Mucosa of descending colon (tissue), 3 donors: ENCODE measurements at regions not wholly inside any gene's neighbourhood (a gene's known extent, or its start where the extent isn't known, plus 50 kb on each side); places are given as distances from the start of the nearest gene placed in this dataset.
"Not testable (repeated sequence)": the region's sequence is repeated elsewhere in the genome, so short reads cannot be mapped to it uniquely, and the experiment has no call there.

ENCODE experiments used
- ATAC-seq: fragments of 200-7000 bp; cut with Tn5 transposase; one replicate; pipeline ENCODE4 v1.9.1; 2020; ENCODE audit warnings: mild to moderate bottlenecking, moderate library complexity
- DNase-seq, 3 donors: peaks; one replicate each; pipeline ENCODE4 v3.0.0-alpha.2; 2020
- H3K36me3 ChIP-seq: fragments of 200-600 bp; one replicate; pipeline ENCODE4 v1.8.0; 2021; ENCODE audit warnings: low read depth, mild to moderate bottlenecking
- H3K4me1 ChIP-seq: fragments of 200-600 bp; one replicate; pipeline ENCODE4 v1.8.0; 2021; ENCODE audit warnings: low read depth, mild to moderate bottlenecking
- H3K4me3 ChIP-seq: fragments of 200-600 bp; one replicate; pipeline ENCODE4 v1.8.0; 2021; ENCODE audit warnings: mild to moderate bottlenecking
- H3K9me3 ChIP-seq: fragments of 200-600 bp; one replicate; pipeline ENCODE4 v1.8.0; 2021; ENCODE audit warnings: mild to moderate bottlenecking
- intact Hi-C, 2 donors: fragments of 100-400 bp; cut with DNase I in 1 of 2; cut with micrococcal nuclease in 1 of 2; formaldehyde crosslinking; loops; one replicate each; pipeline versions ENCODE4 v1.11.0 to v1.11.1; 2022; cut with DNase I, micrococcal nuclease
- TF ChIP-seq, protein P1 (sequence below): fragments of 200-600 bp; IDR thresholded peaks from one replicate; pipeline ENCODE4 v1.8.0; 2022; ENCODE audit warnings: antibody characterized with exemption, mild to moderate bottlenecking
- donor health status: DM: no; HTN: no; CAD: no; lungs with moderate emphysema.
- donor health status: DM: no; HTN: no; CAD: no.
- donor health status: DM: no; HTN: yes; CAD: no.

GRCh38 chrX:81390237-81390636 lies 188.3 kb downstream of the SH3BGRL start:
- DNase-seq (no peak), ATAC-seq (peak; percentile 67)
- TF ChIP-seq, protein P1, sequence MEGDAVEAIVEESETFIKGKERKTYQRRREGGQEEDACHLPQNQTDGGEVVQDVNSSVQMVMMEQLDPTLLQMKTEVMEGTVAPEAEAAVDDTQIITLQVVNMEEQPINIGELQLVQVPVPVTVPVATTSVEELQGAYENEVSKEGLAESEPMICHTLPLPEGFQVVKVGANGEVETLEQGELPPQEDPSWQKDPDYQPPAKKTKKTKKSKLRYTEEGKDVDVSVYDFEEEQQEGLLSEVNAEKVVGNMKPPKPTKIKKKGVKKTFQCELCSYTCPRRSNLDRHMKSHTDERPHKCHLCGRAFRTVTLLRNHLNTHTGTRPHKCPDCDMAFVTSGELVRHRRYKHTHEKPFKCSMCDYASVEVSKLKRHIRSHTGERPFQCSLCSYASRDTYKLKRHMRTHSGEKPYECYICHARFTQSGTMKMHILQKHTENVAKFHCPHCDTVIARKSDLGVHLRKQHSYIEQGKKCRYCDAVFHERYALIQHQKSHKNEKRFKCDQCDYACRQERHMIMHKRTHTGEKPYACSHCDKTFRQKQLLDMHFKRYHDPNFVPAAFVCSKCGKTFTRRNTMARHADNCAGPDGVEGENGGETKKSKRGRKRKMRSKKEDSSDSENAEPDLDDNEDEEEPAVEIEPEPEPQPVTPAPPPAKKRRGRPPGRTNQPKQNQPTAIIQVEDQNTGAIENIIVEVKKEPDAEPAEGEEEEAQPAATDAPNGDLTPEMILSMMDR: no peak
- Histone ChIP-seq H3K9me3 (no peaks in the 10 kb centered on the region), H3K36me3 (no peaks in the 10 kb centered on the region), H3K4me3 (no peak overlapping the region), H3K4me1 (no peaks in the 10 kb centered on the region)
- intact Hi-C loops: no loop called here

DNA sequence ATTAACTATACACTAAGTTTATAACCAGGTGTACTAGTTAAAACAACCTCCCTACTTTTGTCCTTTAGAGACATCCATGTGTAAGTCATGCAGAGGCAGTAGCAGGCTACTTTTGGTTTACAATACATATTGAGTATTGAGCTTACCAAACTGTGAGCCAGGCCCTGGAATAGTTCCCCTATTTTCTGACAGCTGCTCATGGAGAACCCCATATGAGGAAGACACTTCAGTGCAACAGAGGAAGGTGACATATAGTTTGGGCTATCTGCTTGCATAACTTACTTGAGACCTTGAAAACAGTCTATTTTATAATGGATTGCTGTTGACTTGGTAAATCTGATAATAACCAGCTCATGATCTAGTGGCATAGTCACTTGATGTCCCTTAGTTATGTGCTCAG lies 190.5 kb downstream of the SH3BGRL start:
- no peak overlapping the region for H3K4me3 ChIP-seq

GRCh38 chrX:81405781-81406180 lies 203.9 kb downstream of the SH3BGRL start:
- Histone ChIP-seq H3K4me3 (no peak overlapping the region), H3K36me3 (no peaks in the 10 kb centered on the region), H3K9me3 (no peaks in the 10 kb centered on the region), H3K4me1 (no peaks in the 10 kb centered on the region)
- intact Hi-C loops: no loop called here
- ATAC-seq: no peak
- TF ChIP-seq, protein P1: no peak
- DNase-seq: no peak

More for the DNA sequence above, 190.5 kb downstream of the SH3BGRL start:
- no peak for DNase-seq
- intact Hi-C loops: no loop called here
- Histone ChIP-seq H3K9me3 (no peaks in the 10 kb centered on the region), H3K4me1 (no peaks in the 10 kb centered on the region), H3K36me3 (no peaks in the 10 kb centered on the region)
- TF ChIP-seq, protein P1: no peak
- no peak for ATAC-seq

DNA sequence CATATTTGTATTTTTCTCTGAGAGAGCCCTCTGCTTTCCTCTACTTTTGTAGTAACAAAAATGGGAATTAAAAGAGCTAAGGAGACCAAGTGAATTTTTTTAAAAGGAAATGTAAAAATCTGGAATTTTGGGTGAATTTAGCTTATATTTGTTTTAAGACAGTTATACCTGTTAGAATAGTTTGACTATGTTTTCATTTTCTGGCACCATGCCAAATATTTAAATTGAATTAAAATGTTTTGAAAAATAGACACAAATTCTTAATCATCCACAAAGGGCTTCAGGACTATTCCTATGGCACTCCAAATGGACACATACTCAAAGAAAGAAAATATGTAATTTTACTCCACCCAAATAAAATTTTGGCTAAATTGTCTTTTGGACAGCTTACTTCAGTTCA lies 209.6 kb downstream of the SH3BGRL start:
- ATAC-seq: no peak
- intact Hi-C loops: no loop called here

DNA sequence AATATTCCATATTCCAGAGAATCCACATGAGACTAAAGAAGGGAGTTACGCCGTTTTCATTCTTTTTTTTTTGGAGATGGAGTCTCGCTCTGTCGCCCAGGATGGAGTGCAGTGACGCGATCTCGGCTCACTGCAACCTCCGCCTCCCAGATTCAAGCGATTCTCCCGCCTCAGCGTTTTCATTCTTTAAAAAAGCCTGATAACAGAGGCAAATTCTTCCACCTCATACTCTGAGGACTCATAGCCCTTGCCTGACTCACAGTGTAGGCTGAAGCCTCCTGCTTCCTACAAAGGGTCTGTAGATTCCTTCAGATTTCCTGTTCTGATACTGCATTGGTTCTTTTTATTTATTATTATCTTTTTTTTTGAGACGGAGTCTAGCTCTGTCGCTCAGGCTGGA lies 210.5 kb downstream of the SH3BGRL start:
- ATAC-seq (no peak), DNase-seq (no peak)
- Histone ChIP-seq H3K4me1 (no peaks in the 10 kb centered on the region), H3K4me3 (no peak overlapping the region), H3K36me3 (no peaks in the 10 kb centered on the region), H3K9me3 (no peaks in the 10 kb centered on the region)
- TF ChIP-seq, protein P1: no peak
- intact Hi-C loops: no loop called here

More for the DNA sequence above, 209.6 kb downstream of the SH3BGRL start:
- TF ChIP-seq, protein P1: no peak
- Histone ChIP-seq H3K9me3 (no peaks in the 10 kb centered on the region), H3K4me3 (no peak overlapping the region), H3K36me3 (no peaks in the 10 kb centered on the region), H3K4me1 (no peaks in the 10 kb centered on the region)
- DNase-seq: no peak

- DNase-seq, ATAC-seq, H3K9me3 ChIP-seq, H3K4me3 ChIP-seq, intact Hi-C loops, H3K36me3 ChIP-seq, H3K4me1 ChIP-seq: not testable (repeated sequence)
These were observed 211.0 kb downstream of the SH3BGRL start for GRCh38 chrX:81412857-81413256.
